ENCODE measurements at regions not wholly inside any gene's neighbourhood (a gene's known extent, or its start where the extent isn't known, plus 50 kb on each side); places are given as distances from the start of the nearest gene placed in this dataset.

DNA sequence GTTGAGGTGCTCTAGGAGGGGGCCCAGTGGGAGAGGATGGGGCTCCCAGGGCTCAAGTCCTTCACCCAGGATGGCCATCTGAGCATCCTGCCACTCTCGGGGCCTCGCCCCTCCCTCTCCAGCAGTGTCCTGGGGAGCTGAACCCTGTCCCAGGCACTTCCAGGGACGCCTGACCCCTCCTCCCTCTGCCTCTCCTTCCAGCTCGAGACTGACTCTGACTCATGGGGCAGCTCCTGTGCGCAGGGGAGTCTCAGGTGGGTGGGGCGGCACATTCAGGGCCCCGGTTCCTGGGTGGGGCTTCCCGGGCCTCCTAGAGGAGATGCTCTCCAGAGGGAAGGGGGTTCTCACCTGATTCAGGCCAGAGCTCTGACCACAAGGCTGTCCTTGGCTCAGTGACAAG is 77.1 kb upstream of the IGLL5 start:
- TF ChIP-seq CTCF (IDR thresholded peaks at IDR 0.05; ENCODE audit: low read length) (no peak), EZH2 (IDR thresholded peaks at IDR 0.05; ENCODE audit: borderline replicate concordance, low read length) (no peak)

All from OCI-LY1 (cell line).